BJ (cell line): ENCODE measurements at regions not wholly inside any gene's neighbourhood (a gene's known extent, or its start where the extent isn't known, plus 50 kb on each side); places are given as distances from the start of the nearest gene placed in this dataset.

Source experiments
- CTCF ChIA-PET: fragments of 350-600 bp; formaldehyde crosslinking; extraction: SDS; loops from one replicate; lab custom pipeline; 2021; ENCODE audit warnings: antibody characterized with exemption, inconsistent platforms; lab: Yijun Ruan, JAX
- POLR2A ChIA-PET: fragments of 300-600 bp; sonication (Branson Sonifier 250); formaldehyde crosslinking; extraction: SDS; loops from one replicate; lab custom pipeline; 2021; ENCODE audit warnings: antibody characterized with exemption; lab: Charles Lee
- DNase-seq: peaks from one replicate; pipeline ENCODE4 v3.0.0-alpha.2; 2011; ENCODE audit warnings: low read depth
- H3K27me3 ChIP-seq: 2 replicates; pipeline ENCODE4 v1.6.0; 2011; ENCODE audit warnings: low read length; ENCODE audit not compliant: control insufficient read depth, insufficient read depth
- H3K36me3 ChIP-seq: 2 replicates; pipeline ENCODE4 v1.5.1; 2011; ENCODE audit warnings: low read length; ENCODE audit not compliant: control insufficient read depth, insufficient read depth
- H3K4me3 ChIP-seq: 2 replicates; pipeline ENCODE4 v1.5.1; 2011; ENCODE audit warnings: low read depth, mild to moderate bottlenecking, control low read depth, low read length
- CTCF ChIP-seq: IDR thresholded peaks from 2 replicates; pipeline ENCODE4 v1.5.1; 2011; ENCODE audit warnings: low read depth, mild to moderate bottlenecking, control low read depth, inconsistent platforms, low read length, moderate library complexity; ENCODE audit not compliant: insufficient read depth

DNA sequence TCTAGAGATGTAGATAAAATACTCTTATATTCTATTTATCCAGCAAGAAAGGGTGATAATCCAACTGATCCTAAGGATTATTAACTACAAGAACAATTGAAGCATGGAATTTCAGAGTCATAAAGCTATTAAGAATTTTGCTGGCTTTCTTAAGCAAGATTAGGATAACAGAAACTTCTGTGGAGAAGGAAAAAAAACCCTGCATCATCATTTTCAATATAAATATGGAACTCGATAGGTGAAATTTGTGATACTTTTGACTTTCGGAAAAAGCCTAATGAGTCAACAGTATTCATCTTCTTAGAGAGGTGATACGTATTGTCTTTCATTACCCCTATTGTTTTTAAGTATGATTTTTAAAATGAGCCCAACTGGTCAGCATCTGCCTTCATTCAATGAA, 593.3 kb downstream of the CPS1 start:
- ChIA-PET POLR2A (no interaction called here), CTCF (interaction anchor here (0.9 kb wide), 1 partner anchor 9 kb away, joined by 3 read pairs; no protein-coding TSS in a partner anchor)
- DNase-seq, result no peak
- Histone ChIP-seq H3K36me3 (no peaks in the 10 kb centered on the region), H3K27me3 (no peaks in the 10 kb centered on the region), H3K4me3 (no peak overlapping the region)
- no peak for TF ChIP-seq CTCF

DNA sequence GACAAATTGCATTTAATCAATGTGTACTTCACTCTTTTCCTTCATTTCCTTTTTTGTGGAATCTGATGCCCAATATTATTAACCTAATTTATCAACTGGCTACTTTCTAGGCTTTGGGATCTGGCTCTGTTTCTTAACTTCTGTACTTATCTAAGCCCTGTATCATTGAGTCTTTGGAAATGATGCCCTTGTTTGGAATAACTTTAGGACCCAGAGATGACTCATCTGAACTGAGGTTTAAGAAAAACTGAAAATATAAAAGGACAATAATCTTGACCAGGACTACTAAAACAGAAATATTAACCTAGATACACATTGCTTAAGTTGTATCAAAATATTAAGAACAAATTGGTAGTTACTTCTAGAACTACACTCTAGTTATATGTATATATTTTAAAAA, 600.8 kb downstream of the CPS1 start:
- DNase-seq, result no peak
- Histone ChIP-seq H3K4me3 (no peak overlapping the region), H3K36me3 (no peaks in the 10 kb centered on the region), H3K27me3 (no peaks in the 10 kb centered on the region)
- CTCF ChIA-PET, result interaction anchor here (0.6 to 0.8 kb wide), 4 partner anchors 20 to 539 kb away, joined by 3 to 6 read pairs (median 4); no protein-coding TSS in a partner anchor
- TF ChIP-seq CTCF, result no peak
- POLR2A ChIA-PET, result no interaction called here

DNA sequence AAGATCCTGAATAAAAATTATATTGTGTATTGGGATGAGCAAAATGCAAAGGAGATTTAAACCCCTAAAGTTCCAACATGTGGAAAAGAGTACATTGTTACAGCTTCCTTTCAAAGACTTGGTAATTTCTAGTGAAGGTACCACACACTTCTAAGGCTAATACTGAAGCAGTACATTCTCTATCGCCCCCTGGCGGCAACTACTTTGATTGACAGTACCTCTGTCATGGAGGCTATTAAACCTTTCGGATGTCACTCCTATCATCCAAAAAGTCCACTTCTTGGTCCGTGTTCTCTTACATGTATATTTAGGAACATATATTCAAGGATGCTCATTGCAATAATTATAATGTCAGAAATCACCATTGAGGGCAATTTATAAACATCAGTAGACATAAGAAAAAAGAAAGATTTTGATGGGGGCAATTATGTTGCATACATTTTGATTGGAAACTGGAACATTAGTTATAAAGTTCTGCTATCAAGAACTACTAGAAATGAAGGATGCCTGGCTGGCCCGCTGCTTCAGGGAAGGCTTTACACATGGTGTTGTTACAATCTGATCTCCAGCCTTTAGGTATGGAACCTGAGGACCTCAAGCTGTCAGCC, 601.6 kb downstream of the CPS1 start:
- Histone ChIP-seq H3K4me3 (no peak overlapping the region), H3K27me3 (no peaks in the 10 kb centered on the region), H3K36me3 (no peaks in the 10 kb centered on the region)
- POLR2A ChIA-PET, result no interaction called here
- peak; percentile 74 for TF ChIP-seq CTCF
- DNase-seq, result no peak
- CTCF ChIA-PET, result interaction anchor here (0.6 to 0.9 kb wide), 6 partner anchors 12 to 1401 kb away, joined by 3 to 6 read pairs (median 4); no protein-coding TSS in a partner anchor

DNA sequence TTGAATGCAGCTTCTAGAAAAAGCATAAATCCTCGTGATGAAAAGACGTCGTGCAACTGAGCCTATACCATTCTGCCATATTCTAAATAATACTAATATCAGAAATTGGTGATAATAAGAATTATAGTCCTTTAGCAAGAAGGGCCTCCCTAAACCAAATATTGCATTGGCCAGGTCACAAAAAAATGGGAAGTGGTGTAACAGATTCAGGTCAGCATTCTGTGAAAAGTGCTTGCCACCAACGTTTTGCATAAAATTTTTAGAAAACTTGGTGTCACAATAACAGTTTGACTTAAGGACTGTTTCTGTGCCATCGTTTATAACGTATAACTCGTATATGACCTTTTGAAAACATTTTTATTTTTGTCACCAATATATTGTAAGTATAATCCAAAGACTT, 603.6 kb downstream of the CPS1 start:
- Histone ChIP-seq H3K36me3 (no peaks in the 10 kb centered on the region), H3K4me3 (no peak overlapping the region), H3K27me3 (no peaks in the 10 kb centered on the region)
- no peak for DNase-seq
- CTCF ChIA-PET, result no interaction called here
- POLR2A ChIA-PET, result no interaction called here
- TF ChIP-seq CTCF, result no peak

DNA sequence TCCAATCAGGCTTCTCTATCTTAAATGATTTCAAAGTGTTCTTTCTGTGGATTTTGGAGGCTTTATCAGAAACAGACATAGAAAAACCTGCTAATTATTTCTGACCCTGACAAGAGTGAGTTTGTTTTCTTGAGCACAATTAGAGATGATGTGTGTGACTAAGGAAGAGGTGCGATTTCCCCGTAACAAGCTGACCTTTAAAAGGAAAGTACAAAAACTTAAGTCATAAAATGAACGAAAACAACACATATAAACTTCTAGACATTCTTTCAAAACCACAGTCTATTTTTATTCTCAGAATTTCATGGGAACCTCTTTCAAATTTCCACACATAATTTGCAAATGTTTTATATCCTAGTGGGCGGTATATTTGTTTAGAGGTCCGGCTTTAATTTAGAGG, 604.8 kb downstream of the CPS1 start:
- ChIA-PET CTCF (no interaction called here), POLR2A (no interaction called here)
- Histone ChIP-seq H3K36me3 (no peaks in the 10 kb centered on the region), H3K4me3 (no peak overlapping the region), H3K27me3 (no peaks in the 10 kb centered on the region)
- no peak for TF ChIP-seq CTCF
- no peak for DNase-seq
